Ishikawa (cell line): ENCODE measurements at regions not wholly inside any gene's neighbourhood (a gene's known extent, or its start where the extent isn't known, plus 50 kb on each side); places are given as distances from the start of the nearest gene placed in this dataset.

Experiments used
- CEBPB ChIP-seq: IDR thresholded peaks from 2 replicates; pipeline ENCODE4 v1.6.1; 2012
- CREB1 ChIP-seq: IDR thresholded peaks from 2 replicates; pipeline ENCODE4 v1.6.1; 2012; ENCODE audit warnings: low read depth
- EGR1 ChIP-seq: IDR thresholded peaks from 2 replicates; pipeline ENCODE4 v1.6.1; 2012
- EP300 ChIP-seq: IDR thresholded peaks from 2 replicates; pipeline ENCODE4 v1.6.1; 2012; ENCODE audit warnings: borderline replicate concordance
- NFIC ChIP-seq: IDR thresholded peaks from 2 replicates; pipeline ENCODE4 v1.6.1; 2012
- RAD21 ChIP-seq: IDR thresholded peaks from 2 replicates; pipeline ENCODE4 v1.6.1; 2012; ENCODE audit warnings: low read depth
- TAF1 ChIP-seq: IDR thresholded peaks from 2 replicates; pipeline ENCODE4 v1.6.1; 2012; ENCODE audit warnings: low read depth, mild to moderate bottlenecking
- TCF12 ChIP-seq: IDR thresholded peaks from 2 replicates; pipeline ENCODE4 v1.6.1; 2012; ENCODE audit warnings: low read depth
- TEAD4 ChIP-seq: IDR thresholded peaks from 2 replicates; pipeline ENCODE4 v1.6.1; 2012
- YY1 ChIP-seq: IDR thresholded peaks from 2 replicates; pipeline ENCODE4 v1.6.1; 2012; ENCODE audit warnings: low read depth
- ZBTB7A ChIP-seq: IDR thresholded peaks from 2 replicates; pipeline ENCODE4 v1.6.1; 2012; ENCODE audit warnings: low read depth
- TF ChIP-seq, protein P1 (sequence below): IDR thresholded peaks from 2 replicates; pipeline ENCODE4 v1.6.1; 2012
- TF ChIP-seq, protein P2 (sequence below): IDR thresholded peaks from 2 replicates; pipeline ENCODE4 v1.6.1; 2012; ENCODE audit warnings: low read depth, mild to moderate bottlenecking
- TF ChIP-seq, protein P3 (sequence below): IDR thresholded peaks from 2 replicates; pipeline ENCODE4 v1.6.1; 2012

DNA sequence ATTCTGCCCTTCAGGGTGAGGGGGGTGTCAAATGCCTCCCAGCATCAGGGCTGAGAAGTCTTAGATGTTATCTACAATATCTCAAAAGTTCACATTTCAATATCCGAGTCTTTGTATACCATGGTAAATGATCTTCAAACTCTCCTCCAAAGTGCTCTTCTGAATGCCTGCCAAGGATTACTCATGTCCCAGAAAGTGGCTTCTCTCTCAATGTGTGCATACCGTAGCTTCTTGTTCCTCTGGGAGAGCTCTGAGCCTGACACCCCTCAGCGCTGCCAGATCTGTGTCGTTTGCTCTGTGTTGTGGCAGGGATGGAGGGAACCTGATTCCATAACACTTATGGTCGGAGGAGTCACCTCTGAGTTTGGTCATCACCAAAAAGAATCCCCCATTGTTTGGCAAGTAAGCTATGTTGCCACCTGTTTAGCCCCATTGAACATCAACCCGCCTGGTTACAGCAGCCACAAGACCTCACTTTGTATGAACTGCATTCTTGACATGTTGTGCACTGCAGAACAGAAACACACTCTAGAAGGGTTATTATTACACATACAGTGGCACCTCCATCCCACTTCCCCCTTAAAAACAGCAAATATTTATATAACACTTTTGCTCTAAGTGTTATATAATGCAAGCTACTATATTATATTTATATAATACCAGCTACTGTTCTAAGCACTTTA, 163.1 kb upstream of the MIR17HG start:
- TF ChIP-seq CREB1 (no peak), EGR1 (no peak), CEBPB (no peak), EP300 (no peak), YY1 (no peak), TEAD4 (no peak), TCF12 (no peak), NFIC (no peak), TAF1 (no peak), ZBTB7A (no peak), RAD21 (no peak)
- TF ChIP-seq, protein P1, sequence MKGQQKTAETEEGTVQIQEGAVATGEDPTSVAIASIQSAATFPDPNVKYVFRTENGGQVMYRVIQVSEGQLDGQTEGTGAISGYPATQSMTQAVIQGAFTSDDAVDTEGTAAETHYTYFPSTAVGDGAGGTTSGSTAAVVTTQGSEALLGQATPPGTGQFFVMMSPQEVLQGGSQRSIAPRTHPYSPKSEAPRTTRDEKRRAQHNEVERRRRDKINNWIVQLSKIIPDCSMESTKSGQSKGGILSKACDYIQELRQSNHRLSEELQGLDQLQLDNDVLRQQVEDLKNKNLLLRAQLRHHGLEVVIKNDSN = no peak
- TF ChIP-seq, protein P2, sequence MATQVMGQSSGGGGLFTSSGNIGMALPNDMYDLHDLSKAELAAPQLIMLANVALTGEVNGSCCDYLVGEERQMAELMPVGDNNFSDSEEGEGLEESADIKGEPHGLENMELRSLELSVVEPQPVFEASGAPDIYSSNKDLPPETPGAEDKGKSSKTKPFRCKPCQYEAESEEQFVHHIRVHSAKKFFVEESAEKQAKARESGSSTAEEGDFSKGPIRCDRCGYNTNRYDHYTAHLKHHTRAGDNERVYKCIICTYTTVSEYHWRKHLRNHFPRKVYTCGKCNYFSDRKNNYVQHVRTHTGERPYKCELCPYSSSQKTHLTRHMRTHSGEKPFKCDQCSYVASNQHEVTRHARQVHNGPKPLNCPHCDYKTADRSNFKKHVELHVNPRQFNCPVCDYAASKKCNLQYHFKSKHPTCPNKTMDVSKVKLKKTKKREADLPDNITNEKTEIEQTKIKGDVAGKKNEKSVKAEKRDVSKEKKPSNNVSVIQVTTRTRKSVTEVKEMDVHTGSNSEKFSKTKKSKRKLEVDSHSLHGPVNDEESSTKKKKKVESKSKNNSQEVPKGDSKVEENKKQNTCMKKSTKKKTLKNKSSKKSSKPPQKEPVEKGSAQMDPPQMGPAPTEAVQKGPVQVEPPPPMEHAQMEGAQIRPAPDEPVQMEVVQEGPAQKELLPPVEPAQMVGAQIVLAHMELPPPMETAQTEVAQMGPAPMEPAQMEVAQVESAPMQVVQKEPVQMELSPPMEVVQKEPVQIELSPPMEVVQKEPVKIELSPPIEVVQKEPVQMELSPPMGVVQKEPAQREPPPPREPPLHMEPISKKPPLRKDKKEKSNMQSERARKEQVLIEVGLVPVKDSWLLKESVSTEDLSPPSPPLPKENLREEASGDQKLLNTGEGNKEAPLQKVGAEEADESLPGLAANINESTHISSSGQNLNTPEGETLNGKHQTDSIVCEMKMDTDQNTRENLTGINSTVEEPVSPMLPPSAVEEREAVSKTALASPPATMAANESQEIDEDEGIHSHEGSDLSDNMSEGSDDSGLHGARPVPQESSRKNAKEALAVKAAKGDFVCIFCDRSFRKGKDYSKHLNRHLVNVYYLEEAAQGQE = no peak
- TF ChIP-seq, protein P3, sequence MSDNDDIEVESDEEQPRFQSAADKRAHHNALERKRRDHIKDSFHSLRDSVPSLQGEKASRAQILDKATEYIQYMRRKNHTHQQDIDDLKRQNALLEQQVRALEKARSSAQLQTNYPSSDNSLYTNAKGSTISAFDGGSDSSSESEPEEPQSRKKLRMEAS = no peak
